Stimulated activated CD4-positive, alpha-beta T cell treated with anti-CD3 and anti-CD28 coated beads, Interleukin-4, amount 100 ng/mL, for 48 hours (primary cell): ENCODE measurements at regions not wholly inside any gene's neighbourhood (a gene's known extent, or its start where the extent isn't known, plus 50 kb on each side); places are given as distances from the start of the nearest gene placed in this dataset.

Source experiments
- DNase-seq, 2 donors: peaks; one replicate each; pipeline ENCODE4 v3.0.0-alpha.2; 2020; ENCODE audit warnings: low read depth in 2 of 2

GRCh38 chr21:28751176-28751575, 241.5 kb downstream of the LTN1 start:
- no peak for DNase-seq

DNA sequence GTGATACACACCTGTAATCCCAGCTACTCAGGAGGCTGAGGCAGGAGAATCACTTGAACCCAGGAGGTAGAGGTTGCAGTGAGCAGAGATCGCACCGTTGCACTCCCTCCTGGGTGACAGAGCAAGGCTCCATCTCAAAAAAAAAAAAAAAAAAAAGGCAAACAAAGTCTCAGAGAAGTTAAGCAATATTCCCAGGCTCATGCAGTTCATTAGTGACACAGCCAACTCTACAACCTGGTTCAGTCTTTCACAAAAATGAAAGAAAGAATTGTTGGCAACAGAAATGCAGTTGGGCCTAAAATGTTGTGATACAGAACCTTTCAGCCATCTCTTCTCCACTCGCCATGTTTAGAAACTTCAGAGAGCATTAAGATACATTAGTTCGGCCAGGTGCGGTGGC, 242.1 kb downstream of the LTN1 start:
- DNase-seq, result no peak

DNA sequence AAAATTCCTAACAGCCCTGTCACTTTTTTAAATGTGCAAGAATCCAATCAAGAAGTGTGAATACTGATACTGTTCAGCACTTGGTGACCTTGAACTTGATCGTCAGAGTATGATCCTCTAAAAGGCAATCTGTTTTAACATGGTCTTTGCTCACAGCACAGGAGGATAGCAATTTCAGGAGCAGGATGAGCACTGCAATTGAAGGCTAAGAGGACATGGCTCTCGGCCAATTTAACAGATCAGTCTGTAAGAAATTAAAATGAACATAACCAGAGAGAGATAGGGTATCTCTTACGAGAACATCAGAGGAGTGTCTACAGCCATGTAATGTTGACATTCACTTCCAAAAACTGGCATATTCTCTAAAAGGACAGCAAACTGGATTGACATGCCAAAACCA, 243.1 kb downstream of the LTN1 start:
- DNase-seq, result no peak

- no peak for DNase-seq
Observed at GRCh38 chr21:28747464-28747863, 245.2 kb downstream of the LTN1 start.

DNA sequence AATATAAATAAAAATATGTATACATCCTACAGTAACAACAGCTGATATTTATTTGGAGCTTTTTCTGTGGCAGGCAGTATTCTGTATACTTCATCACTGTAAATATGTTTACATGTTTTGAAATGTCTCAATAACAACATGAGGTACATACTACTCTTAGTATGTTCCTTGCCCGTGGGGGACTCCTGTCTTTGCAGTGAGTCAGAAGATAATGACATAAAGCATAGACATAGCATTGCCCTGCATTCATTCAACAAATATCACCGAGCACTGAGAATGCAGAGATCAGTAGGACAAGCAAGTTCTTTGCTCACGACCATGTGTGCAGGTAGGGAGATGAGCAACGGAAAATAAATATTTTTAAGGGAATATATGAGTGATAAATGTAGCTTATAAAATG, 246.5 kb downstream of the LTN1 start:
- DNase-seq, result no peak

DNA sequence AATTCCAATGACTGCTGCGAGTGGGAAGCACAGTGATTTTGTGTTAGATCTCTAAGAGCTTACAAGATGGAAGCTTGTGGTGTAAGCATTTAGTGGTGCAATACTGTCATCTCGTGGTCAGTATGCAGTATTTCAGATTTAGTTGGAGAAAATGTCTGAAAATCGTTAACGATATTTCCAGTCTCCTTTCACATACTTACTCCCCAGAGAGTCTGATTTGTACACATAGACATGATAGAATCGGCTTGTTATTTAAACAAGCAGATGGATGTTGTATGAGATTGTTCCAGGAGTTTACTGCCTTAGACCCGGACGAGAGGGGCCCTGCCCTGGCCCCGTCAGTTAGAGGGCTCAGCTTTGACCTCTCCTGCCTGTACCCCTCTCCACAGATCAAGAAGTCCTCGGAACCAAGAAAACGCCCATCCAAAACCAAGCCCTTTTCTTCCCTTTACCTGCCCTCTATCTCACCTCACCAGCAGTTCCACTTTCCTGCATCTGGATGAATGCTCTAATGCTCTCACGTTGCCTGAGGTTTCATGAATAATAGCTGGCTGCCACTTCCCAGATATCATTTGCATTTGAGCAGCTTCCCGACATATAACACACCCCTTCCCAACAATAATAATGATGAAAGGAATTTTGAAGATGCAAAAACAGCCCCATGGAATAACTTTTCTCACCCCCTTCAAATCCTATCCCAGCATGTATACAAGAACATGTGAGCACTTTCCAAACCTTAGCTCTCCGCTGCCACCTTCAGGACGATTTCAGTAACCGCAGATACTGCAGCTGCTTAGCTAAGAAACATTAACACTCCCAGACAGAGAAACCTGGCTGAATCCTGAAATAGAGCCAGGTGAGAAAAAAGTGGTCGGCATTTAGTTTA, 247.3 kb downstream of the LTN1 start:
- DNase-seq, result peak; percentile 45 to 64

DNA sequence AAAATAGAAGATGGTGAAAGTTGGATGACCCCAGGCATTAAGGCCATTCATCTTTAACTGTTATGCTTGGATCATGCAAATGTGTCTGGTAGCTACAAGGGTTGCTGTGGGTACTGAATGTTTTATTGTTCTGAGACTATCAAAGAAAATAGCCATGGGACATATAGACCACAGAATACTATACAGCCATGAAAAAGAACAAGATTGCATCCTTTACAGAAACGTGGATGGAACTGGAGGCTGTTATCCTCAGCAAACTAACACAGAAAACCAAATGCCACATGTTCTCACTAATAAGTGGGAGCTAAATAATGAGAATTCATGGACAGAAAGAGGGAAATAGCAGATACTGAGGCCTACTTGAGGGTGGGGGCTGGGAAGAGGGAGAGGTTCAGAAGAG, 249.0 kb downstream of the LTN1 start:
- no peak for DNase-seq

- DNase-seq, result no peak
Observed at GRCh38 chr21:28742527-28742926, 250.2 kb downstream of the LTN1 start.

DNA sequence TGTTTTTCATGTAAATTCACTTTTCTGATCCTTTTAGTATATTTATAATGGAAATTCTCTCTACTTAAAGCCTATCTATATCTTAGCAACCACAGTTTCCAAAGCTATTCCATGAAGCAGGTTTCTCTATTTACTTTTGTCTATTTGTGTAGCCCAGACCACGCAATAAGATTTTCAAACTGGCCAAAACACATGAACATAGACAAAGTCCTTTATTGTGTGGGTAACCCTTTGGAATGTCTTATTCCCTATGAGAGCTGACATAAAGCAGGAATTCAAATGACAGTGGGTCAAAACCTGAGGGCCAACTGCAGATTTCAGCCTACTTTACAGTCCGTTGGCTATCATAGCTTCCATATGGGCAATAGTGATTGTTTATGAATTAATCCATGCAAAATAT, 252.6 kb downstream of the LTN1 start:
- DNase-seq, result no peak

DNA sequence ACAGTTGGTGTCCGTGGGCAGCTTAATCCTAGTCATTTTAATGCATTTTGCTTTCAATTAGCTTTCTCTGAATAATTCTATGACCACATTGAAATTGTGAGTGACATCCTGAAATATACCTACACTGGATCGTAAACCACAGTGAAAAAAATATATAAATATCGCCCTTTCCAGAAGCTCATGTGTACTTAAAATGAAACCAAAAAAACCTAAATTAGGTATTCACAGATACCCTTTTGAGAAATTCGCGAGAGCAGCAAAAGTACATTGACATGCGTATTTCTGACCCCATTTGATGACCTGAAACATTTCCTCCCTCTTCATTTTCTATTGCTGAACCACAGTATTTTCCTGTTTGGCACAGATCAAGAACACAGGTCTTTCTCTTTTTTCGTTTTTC, 253.8 kb downstream of the LTN1 start:
- DNase-seq, result no peak

DNA sequence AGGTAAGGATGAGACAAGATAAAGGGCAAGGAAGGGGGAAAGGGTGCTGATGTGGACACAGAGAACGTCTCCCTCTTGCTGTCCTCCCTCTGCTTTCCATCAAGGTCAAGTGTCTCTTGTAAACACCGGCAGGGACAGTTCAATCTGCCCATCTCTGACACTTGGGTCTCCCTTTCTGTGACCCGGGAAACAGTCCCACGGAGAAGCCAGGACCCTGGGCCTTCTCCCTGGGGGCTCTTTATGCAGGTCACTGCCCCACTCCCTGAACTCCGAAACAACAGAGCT, 254.3 kb downstream of the LTN1 start:
- no peak for DNase-seq

GRCh38 chr21:28737674-28738419, 254.8 kb downstream of the LTN1 start:
- no peak for DNase-seq

DNA sequence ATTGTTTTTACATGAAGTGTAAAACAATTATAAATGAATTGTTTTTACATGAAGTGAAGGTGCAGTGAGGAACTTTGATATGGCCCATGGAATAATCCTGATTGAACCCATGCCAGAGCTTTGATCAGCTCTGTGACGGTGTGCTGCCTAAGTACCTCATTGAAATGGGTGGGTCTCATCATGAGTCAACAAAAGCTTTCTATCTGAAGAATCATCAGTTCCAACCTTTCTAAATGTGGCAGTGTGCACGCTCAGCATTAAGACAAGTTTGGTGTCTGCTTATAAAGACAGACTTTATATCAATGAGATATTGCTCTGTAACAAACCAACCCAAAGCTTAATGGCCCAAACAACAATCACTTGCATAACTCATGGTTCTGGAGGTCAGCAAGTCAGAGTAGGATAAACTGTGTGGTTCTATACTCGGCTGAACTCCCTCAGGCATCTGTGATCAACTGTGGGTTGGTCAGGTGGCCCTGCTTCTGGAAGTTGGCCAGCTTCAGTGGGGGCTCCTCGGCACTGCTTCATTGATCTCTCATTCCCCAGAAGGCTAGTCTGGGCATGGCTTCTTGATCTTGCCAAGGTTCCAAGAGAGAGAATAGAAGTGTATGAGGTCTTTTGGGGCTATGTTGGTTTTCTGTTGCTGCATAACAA, 258.0 kb downstream of the LTN1 start:
- DNase-seq, result no peak

DNA sequence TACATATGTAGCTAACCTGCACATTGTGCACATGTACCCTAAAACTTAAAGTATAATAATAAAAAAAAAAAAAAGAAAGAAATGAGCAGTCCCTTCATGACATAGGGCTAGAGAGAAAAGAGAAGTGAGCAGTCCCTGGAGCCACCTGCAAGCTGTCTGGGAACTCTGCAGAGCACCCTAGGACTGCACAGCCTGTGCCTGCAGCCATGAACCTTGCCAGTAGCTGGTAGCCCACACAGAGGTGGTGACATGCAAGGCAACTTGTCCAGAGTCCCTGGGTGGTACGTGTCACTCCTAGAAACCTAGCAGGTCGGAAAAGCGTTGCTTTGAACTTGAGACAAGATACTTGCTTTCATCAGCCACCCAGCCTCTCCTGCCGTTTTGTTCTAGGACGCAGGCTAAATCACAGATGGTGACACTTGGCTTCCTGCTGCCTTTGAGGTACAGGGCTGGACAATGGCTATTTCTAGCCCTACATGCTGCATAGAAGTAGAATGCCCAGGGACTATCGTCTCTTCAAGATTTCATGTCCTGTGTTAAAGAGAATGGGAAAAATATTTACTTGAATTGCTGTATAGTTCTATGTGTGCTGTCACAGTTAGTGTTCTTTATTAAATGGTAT, 260.9 kb downstream of the LTN1 start:
- DNase-seq, result no peak

GRCh38 chr21:28729887-28730286, 262.8 kb downstream of the LTN1 start:
- DNase-seq, result no peak

DNA sequence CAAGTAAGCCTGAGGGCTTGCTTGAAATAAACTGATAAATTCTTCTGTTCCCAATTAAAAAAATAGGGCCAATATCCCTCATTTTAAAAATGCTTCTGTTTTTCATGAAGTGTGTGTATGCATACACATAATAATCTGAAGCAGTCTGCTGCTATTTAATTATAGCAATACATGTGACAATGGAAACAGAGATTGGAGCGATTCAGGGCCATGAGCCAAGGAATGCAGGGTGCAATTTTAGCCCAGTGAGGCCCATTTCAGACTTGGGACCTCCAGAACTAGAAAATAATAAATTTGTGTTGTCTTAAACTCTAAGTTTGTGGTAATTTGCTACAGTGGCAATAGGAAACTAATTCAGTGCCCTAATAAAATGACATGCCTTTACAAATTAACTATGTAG, 264.9 kb downstream of the LTN1 start:
- no peak for DNase-seq

DNA sequence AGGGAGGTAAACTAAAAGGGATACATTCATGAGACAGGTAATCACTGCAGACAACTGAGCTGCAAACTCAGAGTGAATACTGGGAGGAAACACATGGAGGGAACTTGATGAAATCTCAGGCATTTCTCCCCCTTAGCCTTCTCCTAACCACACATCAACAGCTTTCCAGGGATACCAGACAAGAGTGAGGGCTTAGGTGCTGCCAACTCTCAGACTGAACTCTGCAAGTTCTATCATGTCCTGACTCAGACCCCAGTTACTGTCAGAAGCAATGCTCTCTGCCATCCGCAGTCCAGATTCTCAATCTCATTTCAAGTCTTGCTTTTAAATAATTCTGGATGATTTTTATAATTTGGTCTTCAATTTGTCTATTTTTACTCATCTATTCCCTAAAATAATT, 267.3 kb downstream of the LTN1 start:
- DNase-seq, result no peak

GRCh38 chr21:28723646-28724045, 269.0 kb downstream of the LTN1 start:
- no peak for DNase-seq

DNA sequence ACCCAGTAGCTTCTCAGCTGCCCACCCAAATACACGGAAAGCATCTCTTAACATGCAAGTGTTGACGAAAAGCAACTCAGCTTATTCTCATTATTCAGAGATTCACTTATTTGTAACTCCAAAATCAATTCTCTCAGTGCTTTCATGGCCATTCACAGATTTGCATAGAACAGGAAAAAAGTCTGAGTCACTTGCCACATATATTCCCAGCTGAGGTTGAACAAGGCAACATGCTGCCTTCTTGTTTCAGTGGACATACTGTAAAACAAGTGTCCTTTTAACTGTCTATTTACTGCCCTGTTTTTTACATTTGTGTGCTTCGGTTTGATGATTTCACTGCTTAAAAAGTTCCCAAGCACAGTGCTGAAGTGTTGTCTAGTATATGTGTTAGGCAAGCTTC, 273.0 kb downstream of the LTN1 start:
- no peak for DNase-seq

GRCh38 chr21:28714777-28715464, 277.8 kb downstream of the LTN1 start:
- DNase-seq, result no peak

DNA sequence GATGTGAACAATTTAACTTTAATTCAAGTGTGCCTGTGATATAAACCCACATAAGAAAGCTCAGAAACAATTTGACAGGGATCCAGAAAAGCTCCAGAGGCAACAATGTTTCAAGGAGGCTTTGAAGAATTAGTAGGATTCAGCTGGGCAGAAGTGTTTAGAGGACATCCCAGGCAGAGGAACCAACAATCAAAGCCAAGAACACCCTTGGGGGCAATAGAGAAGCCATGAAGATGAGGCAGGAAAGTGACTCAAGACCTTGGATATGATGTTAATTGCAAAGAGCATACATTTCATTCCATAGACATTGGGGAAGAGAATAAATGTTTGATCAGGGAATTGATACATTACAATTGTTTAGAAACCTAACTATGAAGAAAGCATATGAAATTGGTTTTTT, 280.3 kb downstream of the LTN1 start:
- no peak for DNase-seq

DNA sequence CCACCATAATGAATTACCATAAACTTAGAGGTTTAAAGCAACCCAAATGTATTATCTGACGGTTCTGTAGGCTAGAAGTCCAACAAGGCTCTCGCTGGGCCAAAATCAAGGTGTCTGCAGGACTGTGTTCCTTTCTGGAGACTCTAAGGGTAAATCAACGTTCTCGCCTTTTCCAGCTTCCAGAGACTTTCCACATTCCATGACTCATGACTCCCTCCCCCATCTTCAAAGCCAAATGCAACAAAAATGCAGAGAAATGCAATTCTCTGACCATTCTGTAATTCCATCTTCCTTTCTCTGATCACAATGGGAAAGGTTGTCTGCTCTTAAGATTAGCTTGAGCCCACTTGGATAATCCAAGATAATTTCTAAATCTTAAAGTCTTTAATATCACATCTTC, 287.1 kb downstream of the LTN1 start:
- DNase-seq, result no peak
